Esophagus muscularis mucosa (tissue), 4 donors: ENCODE measurements at regions not wholly inside any gene's neighbourhood (a gene's known extent, or its start where the extent isn't known, plus 50 kb on each side); places are given as distances from the start of the nearest gene placed in this dataset.

Experiments used
- EP300 ChIP-seq: sonication (generic); formaldehyde crosslinking; IDR thresholded peaks from one replicate; pipeline ENCODE4 v1.6.1; 2017; ENCODE audit warnings: antibody characterized with exemption
- POLR2A ChIP-seq: fragments of 450-650 bp; IDR thresholded peaks from one replicate; pipeline ENCODE4 v1.6.1; 2017; ENCODE audit warnings: antibody characterized with exemption, moderate library complexity, mild to moderate bottlenecking, low read depth
- POLR2AphosphoS5 ChIP-seq, 2 donors: sonication (generic); formaldehyde crosslinking; IDR thresholded peaks; one replicate each; pipeline ENCODE4 v1.6.1; 2017; ENCODE audit warnings: antibody characterized with exemption in 2 of 2
- TF ChIP-seq, protein P1 (sequence below), 3 experiments: fragments of 200-600 bp in 2 of 3; fragments of 450-650 bp in 1 of 3; sonication (generic) in 2 of 3; IDR thresholded peaks; one replicate each; pipeline ENCODE4 v1.5.1; 2017 to 2019; ENCODE audit warnings: antibody characterized with exemption in 3 of 3, mild to moderate bottlenecking in 2 of 3, moderate library complexity in 1 of 3

DNA sequence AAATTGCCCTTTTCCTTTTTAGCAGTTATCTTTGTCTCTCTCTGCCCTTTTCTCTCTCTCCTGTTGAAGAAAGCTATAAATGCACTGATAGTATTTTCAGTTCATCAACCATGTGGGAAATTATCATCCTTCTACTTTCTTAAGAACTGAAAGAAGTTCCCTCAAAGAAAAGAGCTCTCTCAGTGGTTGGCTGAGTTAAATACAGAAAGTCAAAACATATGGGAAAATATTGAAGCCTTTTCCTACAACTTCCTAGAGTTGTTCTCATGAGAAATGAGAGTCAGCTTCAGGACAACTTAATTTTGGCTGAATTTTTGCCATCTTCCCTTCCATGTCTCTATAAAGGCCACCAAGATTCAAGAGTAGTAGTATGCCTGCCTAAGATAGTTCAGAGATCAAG, 96.7 kb downstream of the NFKBIZ start:
- TF ChIP-seq POLR2AphosphoS5 (IDR thresholded peaks at IDR 0.05) (no peak), POLR2A (no peak), EP300 (no peak)
- TF ChIP-seq, protein P1, sequence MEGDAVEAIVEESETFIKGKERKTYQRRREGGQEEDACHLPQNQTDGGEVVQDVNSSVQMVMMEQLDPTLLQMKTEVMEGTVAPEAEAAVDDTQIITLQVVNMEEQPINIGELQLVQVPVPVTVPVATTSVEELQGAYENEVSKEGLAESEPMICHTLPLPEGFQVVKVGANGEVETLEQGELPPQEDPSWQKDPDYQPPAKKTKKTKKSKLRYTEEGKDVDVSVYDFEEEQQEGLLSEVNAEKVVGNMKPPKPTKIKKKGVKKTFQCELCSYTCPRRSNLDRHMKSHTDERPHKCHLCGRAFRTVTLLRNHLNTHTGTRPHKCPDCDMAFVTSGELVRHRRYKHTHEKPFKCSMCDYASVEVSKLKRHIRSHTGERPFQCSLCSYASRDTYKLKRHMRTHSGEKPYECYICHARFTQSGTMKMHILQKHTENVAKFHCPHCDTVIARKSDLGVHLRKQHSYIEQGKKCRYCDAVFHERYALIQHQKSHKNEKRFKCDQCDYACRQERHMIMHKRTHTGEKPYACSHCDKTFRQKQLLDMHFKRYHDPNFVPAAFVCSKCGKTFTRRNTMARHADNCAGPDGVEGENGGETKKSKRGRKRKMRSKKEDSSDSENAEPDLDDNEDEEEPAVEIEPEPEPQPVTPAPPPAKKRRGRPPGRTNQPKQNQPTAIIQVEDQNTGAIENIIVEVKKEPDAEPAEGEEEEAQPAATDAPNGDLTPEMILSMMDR (IDR thresholded peaks at IDR 0.05), result no peak
